HG03135 (cell line): ENCODE measurements at regions not wholly inside any gene's neighbourhood (a gene's known extent, or its start where the extent isn't known, plus 50 kb on each side); places are given as distances from the start of the nearest gene placed in this dataset.

ENCODE experiments used
- ATAC-seq: cut with Tn5 transposase; IDR thresholded peaks from one replicate; pipeline ENCODE4 v1.9.1; 2021; ENCODE audit warnings: mild to moderate bottlenecking, moderate library complexity; ENCODE audit not compliant: unreplicated experiment

DNA sequence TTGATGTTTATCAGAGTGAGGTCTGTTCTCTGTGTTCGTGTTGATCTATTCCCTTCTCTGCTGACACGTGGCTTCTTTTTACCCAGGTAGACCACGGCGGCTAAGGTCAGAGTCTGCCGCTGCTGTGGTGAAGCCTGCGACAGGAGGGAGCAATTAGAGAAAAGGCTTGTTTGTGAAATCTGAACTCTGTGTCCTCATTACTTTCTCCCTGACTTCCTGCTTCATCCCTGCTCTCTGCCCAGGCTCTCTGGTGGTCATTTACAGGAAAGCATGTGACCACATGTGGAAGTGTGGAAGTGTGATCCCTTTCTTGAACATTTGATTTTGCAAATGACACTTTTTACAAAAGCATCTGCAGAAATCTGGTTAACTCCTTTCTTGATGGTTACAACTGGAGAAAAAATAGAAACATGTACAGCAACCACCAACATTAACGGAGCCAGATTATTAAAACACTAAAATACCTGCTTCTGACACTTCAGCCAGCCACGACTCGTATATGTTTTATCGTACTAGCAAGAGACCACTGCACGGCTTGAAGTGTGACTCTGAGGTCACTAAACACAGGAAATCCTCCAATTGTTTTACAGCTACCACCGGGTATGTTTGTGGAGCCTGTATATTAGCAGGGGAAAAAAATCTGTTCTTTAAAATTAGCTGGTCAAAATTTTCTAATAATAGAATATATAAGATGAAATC is 388.6 kb upstream of the TMPO start:
- ATAC-seq, result no peak

DNA sequence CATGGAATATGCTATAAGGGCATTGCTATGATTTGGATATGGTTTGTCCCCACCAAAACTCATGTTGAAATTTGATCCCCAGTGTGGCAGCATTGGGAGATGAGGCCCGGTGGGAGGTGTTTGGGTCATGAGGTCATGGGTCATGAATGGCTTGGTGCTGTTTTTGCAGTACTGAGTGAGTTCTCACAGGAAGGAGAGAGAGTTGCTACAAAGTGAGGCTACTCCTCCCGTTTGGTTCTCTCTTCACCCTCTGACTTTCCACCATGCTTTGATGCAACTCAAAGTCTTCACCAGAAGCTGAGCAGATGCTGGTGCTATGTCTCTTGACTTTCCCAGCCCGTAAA is 388.1 kb upstream of the TMPO start:
- ATAC-seq, result no peak

DNA sequence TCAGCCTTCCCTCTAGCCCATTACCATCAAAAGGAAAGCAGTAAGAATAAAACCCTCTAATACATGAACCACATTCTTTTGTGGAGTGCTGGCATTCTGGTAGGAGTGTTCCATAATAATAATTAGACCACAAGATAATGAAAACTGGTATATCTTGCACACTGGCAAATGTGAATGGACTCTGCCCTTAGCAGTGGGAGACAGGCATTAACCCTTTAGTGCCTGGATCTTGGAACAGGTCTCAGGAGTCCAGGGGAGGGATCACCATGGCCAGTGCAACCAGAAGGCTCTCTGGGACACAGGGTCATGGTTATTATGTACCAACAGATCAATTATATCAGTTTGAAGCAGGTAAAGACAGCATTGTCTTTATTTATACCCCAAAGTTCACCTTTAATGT is 387.5 kb upstream of the TMPO start:
- ATAC-seq, result no peak

DNA sequence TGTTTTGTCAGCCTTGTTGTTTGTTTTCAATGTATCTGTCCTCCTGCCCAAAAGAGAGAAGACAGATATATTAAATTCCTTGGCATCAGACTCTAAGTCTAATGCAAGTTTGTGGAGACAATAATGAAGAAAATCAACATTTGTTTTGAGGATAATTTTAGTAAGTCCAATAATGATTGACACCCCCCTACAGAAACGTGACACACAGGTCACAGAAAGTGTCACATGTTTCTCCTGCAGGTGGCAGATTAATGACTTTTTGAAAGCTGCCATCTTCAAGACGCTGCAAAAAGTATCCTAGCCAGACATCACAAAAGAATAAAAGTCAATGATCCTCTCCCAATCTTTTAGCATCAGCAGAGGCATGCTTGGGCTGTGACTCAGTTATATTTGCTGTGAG is 378.8 kb upstream of the TMPO start:
- no peak for ATAC-seq

DNA sequence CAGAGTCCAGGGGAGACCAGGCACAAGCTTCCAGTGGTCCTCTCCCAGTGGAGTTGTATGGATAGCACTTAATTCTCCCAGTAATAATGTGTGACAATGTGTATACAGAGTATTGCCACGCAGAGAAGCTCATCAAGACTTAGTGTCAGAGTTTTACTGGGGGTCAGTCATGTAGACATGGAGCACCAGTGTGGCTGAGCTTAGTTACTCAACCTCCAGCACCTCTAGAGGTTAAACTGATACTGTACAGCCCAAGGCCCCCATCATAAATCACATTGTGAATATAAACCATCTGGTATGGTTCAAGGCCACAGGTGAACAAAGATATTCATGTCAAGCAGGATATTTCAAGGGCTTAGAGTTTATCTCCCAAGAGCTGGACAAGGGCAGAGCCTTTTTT is 378.1 kb upstream of the TMPO start:
- no peak for ATAC-seq

DNA sequence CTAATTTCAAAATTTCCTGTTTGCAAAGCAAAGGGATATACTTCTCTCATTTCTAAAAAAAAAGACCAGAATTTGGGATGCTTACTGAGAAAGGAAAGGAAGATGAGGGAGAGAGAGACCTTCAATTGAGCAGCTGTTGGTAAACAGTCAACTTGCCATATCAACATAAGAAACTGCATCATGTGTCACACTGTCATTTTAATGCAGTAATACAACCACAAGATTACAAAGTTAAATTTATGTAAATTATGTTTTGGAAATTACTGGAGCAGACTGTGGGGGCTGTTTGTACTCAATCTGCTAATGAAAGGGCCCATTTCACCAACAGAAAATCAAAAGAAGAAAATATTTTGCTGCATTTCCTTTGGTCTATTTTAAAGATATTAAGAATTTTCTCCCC is 370.4 kb upstream of the TMPO start:
- ATAC-seq, result no peak

DNA sequence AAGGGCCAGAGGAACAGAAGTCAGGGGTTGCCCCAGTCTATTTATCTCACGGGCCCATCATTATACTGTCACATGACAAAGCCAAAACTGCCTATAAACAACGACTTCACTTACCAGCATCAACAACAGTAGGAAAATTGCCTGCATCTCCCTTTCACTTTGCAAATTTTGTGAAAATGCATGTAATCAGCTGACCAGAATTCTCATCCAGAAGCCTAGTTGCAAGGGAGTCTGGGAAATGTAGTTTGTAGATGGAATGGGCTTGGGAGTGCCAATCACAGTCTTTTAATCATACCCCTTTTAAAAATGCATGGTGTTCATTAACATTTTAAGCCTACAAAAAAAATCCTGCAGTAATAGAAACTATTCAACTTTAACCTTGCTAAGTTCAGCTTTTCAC is 369.3 kb upstream of the TMPO start:
- ATAC-seq, result no peak

DNA sequence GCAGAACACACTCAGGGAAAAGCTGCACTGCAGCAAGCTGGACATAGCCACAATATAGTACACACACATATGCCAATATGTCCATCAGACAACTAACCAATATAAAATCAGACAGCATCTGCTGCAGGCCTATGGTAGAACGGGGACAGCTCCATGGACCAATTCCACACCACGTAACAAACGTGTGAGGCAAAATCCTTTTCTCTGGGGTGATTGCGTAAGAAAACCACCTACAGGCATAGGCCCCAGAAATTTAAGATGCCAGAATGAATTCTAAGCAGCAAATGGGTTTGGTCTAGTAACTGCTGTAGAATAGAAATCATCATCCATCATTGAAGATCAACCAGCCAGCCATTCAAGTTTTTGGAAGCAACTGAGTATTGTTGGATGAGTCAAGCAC is 368.9 kb upstream of the TMPO start:
- ATAC-seq, result no peak

DNA sequence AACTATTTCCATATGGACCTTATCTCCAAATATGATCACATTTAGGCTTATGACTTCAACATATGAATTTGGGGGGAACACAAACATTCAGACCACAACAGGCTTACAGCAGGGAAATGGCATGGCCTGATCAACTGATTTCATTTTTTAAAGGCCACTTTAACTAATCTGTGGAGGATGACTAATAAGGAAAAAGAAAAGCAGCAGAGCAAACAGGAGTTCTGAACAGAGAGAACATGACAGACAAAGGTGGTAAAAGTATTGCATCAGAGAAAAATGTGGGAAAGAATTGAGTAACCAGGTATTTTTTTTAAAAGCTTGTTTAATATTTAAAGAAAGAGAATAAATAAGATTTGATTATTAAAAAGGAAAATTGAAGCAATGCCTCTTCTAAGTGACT is 366.1 kb upstream of the TMPO start:
- ATAC-seq, result no peak

DNA sequence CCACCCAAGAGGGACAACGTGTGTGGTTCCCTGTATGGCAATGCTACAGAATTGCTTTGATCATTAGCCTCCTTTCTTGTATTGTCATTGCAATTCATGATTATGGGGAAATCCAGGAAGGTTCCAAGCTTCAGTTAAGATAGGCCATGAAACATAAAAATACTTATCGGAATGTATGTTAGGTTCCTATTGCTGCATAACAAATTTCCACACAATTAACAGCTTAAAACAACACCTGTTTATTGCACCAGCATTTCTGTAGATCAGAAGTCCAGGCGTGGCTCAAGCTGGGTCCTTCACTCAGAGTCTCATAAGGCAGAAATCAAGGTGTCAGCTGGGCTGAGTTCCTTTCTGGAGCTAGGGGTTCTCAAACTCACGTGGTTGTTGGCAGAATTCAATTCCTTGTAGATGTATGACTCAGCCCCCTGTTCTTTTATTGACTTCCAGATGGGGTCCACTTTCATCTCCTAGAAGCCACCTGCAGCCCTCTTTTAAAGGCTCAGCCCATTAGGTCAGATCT is 365.6 kb upstream of the TMPO start:
- no peak for ATAC-seq

DNA sequence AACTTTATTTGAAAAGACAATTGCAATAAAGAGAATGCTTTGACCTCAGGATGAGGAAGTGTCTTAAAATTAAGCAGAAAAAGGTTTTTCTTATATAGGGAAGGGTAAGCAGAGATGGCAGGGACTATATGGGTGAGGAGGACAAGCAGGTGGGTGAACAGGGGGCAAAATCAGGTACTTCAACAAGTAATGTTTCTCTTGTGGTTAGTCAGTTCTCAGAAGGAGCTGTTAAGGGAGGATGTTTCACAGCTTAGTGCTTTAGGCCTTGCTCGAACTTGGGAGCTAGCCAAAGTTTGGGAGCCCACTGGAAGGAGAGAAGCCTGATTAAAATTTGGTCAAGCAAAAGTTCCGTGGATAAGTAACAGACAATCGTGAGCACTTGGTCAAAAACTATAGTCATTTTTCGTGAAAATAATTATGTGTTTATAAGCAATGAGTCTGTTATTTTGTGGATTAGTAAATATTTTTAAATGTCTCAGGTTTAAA is 364.2 kb upstream of the TMPO start:
- ATAC-seq, result no peak

DNA sequence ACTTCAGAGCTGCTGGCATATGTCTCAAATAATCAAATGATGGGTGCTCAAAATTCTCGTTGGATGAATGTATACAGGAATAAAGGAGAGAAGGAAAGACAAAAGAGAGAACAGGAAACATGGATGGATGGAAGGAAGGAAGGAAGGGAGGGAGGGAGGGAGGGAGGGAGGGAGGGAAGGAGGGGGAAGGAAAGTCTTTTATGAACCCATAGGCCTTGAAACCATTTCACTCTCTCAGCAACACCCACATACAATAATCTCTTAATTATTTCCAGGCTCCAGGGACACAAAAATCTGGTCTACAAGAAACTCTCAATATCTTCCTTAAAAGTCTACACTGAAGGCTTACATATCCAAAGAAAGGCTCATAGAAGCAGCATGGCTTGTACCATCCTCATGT is 363.4 kb upstream of the TMPO start:
- no peak for ATAC-seq

DNA sequence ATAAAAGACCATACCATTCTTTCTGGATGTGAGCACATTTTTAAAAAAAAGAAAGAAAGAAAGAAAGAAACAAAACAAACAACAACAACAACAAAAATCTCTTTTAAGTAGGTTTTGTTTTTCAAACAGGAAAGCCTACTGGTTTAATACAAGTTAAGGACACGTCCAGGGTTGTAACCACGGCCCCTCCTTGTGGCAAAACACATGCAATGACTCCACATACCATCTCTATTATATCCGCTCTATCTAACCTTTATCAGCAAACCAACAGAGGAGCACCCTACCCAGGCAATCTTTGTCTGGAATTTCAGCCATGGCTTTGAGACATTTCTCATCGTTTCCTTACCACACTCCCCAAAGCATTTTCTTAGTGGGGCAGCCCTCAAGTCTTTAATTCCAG is 360.5 kb upstream of the TMPO start:
- no peak for ATAC-seq

DNA sequence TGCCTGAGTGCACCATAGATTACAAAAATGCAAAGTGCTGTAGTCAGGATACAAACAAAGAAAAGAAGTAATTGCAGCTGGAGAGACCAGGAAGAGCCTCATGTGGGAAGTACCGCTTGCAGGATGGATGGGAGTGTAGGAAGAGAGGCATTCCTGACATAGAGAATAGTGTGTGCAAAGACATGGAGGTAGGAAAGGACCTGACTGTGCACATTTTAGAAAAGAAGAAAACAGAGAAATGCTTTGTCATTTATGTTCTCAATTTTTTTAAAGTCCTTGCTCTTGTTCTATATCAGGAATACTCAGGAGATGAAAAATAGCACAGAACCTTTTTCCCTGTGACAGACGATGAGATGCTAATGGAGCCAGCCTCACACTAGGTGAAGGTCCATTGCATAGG is 358.7 kb upstream of the TMPO start:
- ATAC-seq, result no peak

DNA sequence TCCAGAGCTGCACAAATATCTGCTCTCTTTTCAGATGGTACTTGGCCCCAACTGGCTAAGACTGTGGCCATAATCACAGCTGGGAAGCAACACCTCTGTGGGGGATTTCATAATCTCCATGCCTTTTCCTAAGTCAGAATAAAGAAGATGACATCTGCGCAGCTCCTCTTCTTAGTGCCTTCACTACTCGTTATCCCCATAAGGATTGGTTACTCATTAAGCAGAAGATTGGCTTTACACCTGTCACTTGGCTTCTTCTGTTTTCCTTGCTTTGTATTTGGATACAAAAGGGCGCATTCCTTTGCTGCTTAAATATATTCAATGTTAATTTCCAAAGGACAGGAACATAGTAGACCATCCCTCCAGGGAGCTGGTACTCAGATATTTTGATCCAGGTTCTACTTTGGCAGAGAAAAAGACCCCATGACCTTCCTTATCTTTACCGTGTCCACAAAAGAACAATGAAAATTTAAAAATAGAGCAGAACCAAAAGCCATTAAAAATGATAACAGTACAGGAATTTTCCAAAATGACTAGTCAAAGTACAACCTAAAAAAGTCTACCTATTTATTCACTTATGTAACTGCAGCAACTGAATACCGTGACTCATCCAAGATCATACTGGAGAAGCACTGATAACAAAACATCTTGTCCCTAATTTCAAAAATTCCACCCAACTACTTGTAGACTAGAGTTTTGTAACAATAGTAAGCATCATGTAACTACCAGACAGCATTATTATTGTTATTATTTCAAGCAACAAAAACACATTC is 352.3 kb upstream of the TMPO start:
- ATAC-seq, result no peak

DNA sequence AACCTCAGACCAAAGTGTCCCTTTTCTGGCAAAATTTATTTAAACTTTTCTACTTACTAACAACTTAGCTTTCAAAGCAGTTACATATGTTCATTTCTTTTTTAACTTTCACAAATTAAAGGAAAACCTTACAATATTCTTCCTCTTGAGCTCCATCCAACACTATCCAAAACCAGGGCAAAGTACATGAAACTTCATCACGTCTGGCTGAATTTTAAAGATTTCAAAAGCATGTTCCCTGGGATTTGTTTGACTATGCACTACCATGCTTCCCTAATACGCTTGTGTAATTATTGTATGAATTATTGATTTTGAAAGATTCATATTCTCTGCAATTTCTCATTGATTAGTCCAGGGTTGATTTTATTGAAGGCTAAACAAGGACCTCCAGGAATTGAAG is 343.1 kb upstream of the TMPO start:
- no peak for ATAC-seq

DNA sequence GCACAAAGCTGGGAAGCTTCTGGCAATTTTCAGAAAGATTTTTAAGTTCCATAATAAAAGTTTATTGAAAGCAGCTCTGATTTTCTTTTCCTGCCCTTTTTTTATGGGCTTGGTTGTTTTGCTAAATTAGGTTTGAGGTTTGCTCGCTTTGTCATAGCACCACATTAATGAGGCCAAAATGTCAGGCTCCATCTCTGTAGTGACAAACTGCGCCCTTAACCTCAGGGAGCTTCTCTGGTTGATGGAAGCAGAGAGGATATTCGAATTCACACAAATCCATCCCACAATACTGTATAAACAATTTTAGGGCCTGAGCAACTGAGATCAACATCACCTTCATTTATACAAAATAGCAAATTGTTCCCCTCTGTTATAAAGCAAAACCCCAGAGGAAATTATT is 342.6 kb upstream of the TMPO start:
- no peak for ATAC-seq

DNA sequence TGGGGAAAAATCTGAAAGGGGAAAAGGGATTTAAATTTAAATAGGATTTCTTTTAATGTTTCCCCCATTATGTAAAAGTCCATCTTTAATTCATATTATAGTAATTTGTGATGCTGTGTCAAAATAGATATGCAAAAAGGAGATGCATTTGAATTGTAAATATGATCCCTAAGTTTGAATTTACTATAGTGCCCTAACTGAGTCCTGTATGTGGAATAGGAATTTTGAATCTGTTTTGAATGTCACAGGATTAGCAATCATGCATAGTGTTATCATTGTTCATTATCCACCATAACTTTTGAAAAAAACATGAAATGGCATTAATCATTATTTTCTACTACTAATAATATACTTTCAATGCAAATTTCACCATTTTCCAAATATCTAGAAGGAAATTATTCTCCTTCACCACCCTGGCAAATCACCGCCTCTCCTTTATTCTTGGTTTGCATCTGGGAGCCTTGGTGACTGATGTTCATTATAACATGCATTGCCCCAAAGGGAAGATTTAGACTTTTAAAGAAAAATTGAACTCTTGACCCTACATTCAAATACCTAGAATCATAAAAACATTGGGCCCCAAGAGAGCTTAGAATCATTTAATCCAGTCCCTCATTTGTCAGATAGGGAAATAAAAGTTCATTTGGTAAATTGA is 341.5 kb upstream of the TMPO start:
- no peak for ATAC-seq

DNA sequence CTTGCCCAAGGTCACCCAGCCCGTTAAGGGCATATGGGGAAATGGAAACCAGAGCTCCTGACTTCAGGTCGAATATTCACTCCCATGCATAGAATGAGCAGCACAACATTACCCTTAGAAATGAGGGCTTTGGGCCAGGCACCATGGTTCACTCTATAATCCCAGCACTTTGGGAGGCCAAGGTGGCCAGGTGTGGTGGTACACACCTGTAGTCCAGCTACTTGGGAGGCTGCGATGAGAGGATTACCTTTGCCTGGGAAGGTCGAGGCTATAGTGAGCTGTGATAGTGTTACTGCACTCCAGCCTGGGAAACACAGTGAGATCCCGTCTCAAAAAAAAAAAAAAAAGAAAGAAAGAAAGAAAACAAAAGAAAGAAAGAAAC is 341.0 kb upstream of the TMPO start:
- no peak for ATAC-seq

DNA sequence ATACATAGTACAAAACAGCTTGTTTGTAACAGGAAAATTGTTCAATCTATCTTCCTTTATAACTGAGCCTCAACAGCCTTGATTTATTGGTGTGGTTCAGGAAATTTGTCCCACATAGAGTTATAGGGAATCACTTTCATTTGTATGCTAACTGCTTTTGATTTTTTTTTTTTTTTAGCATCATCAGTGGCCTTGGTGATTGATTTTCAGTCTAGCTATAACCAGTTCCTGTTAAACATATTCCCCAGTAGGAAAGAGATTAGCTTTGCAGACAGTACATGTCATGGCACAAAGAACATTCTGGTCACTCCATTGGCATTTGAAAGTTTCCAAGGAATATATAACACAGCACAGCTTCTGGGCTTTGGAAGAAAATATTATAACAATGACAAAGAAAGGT is 337.3 kb upstream of the TMPO start:
- no peak for ATAC-seq

DNA sequence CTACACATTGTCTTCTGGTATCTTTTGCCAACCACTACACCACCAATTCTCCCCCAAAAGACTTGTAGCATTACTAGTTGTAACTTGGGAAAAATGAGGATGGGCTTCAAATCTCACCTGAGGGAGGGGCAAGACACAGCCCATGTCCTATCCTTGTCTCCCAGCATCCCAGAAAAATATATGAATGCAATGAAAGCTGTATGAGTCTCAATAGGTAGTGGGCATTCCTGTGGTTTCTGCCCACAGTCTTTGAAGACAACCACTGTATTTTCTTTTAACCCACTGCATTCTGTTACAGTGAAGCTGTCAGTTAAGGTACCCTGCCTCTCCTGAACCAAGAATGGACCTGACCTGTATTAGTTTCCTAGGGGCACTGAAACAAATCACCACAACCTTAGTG is 336.2 kb upstream of the TMPO start:
- ATAC-seq, result no peak

DNA sequence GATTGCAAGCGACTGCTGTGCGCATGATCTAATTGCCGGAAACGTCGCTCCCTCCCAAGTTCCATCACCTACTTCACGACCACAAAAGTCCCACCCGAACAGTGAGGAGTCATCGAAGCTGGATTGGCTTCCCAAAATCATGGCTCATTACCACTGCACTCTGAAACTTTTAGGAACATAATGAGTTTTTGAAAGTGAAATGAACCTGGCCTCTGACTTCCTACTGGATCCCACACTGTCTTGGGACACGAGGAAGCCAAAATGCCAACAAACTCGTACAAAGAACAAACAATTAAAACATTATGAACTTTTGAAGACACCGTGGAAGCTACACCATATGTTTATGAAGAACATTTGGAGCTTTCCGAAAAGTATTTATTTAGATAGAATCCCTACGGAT is 334.8 kb upstream of the TMPO start:
- no peak for ATAC-seq
